Esophagus muscularis mucosa (tissue), 3 donors: ENCODE measurements at regions not wholly inside any gene's neighbourhood (a gene's known extent, or its start where the extent isn't known, plus 50 kb on each side); places are given as distances from the start of the nearest gene placed in this dataset.

ENCODE experiments used
- CTCF ChIP-seq, 3 experiments: fragments of 200-600 bp in 2 of 3; fragments of 450-650 bp in 1 of 3; sonication (generic) in 2 of 3; IDR thresholded peaks; one replicate each; pipeline ENCODE4 v1.5.1; 2017 to 2019; ENCODE audit warnings: antibody characterized with exemption in 3 of 3, mild to moderate bottlenecking in 2 of 3, moderate library complexity in 1 of 3
- POLR2AphosphoS5 ChIP-seq, 2 donors: sonication (generic); formaldehyde crosslinking; IDR thresholded peaks; one replicate each; pipeline ENCODE4 v1.6.1; 2017; ENCODE audit warnings: antibody characterized with exemption in 2 of 2

GRCh38 chr19:30092721-30093569 lies 150.9 kb downstream of the URI1 start:
- no peak for TF ChIP-seq CTCF (IDR thresholded peaks at IDR 0.05)
- no peak for TF ChIP-seq POLR2AphosphoS5 (IDR thresholded peaks at IDR 0.05)
